ENCODE measurements at regions not wholly inside any gene's neighbourhood (a gene's known extent, or its start where the extent isn't known, plus 50 kb on each side); places are given as distances from the start of the nearest gene placed in this dataset.

DNA sequence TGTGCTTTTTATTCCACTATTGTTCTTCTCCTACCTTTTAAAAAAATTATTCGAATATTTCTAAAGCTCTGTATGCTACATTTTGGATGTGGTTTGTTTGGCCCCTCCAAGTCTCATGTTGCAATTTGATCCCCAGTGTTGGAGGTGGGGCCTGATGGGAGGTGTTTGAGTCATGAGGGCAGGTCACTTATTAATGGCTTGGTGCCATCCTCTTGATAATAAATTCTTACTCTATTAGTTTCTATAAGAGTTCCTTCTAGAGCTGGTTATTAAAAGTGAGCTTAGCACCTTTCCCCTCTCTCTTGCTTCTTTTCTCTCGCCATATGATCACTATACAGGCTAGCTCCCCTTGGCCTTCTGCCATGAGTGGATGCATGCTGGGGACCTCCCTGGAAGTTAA lies 445.6 kb upstream of the PDE3A start:
- no peak for DNase-seq

- no peak for DNase-seq
These were observed 444.0 kb upstream of the PDE3A start for GRCh38 chr12:19924360-19924759.

DNA sequence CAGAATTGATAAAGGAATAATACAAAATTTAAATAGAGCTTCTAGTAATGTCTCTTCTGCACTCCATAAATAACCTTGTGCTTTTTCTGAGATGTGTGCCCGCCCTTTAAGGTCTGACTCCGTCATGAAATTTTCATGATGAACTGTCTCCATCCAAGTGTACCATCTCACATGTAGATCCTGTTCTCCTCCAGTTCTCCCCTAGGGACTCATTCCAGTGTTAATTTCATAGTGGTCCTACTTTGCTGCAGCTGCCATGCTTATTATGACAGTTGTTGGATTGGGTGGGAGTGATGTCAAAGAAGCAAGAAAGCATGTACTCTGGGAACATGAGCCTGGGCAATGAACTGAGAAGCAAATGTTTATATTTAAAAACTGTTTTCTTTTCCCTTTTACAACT lies 442.5 kb upstream of the PDE3A start:
- DNase-seq = no peak

DNA sequence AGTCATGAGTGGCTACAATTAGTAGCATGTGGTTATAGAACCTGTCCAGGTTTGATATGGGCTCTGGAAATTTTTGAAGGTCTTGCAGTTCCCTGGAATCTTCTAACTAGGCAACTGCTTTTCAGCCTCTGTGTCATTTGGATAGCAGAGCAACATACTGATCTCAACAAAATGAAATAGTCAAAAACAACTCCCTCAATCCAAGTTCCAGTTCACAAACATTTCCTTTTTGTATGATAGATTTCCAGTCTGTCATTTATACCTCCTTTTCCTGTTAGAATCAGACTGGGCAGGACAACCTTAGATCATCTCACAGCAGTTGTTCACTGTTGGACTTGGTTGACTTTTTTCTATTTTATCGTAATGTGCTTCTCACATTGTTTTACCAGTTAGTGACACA lies 442.1 kb upstream of the PDE3A start:
- DNase-seq = no peak

GRCh38 chr12:19927661-19928060 lies 440.7 kb upstream of the PDE3A start:
- no peak for DNase-seq

- no peak for DNase-seq
These were observed 435.9 kb upstream of the PDE3A start for GRCh38 chr12:19932413-19932812.

DNA sequence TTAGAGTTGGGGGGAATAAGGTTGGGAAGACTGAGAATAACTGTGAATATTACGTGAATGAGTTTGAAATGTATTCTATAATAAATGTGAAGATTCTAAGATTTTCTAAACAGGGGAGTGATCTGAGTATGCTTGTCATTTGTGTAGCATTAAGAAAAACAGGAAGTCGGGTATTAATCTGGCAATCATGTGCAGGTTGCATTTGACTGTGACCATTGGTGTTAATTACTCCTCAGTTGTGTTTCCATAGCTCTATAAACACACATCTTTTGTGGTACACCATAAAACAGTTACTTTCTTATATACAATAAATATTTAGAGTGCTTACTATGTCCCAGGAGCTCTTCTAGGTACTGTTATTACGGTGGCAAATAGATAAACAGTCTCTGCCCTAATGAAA lies 434.4 kb upstream of the PDE3A start:
- DNase-seq = no peak

GRCh38 chr12:19937161-19937560 lies 431.2 kb upstream of the PDE3A start:
- no peak for DNase-seq

- no peak for DNase-seq
These were observed 430.3 kb upstream of the PDE3A start for GRCh38 chr12:19938031-19938430.

DNA sequence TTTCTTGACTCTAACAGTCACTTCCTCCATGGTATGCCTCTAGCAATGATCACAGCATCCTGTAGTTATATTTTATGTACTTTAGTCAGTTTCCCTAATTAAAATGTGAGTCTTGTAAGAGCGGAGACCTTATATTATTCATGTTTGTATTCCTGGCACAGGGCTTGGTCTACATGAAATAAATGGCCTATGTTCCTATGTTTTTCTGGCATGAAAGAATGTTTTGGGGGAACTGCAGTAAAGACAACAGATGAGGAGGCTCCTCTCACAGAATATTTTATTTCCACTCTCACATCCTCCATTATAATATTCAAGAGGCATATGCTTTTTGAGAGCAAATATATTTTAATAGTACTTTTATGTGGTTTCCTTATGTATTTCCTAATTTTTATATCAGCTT lies 429.8 kb upstream of the PDE3A start:
- no peak for DNase-seq

DNA sequence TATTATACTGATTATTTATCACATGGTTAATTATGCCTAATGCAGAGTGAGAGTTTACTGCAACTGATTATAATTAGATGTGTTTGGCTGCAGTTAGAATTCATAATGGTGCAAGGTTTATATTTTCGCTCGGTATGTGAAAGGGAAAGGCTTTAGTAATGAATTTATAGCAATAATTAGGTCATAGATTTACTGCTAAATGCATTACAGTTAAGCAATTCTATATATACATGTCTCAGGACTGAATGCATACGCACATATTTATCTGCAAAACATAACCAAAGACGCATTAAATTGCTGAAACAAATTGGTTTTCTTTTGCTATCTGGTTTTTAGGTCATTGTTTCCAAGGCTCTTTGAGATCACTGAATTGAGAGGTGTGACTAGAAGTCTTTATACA lies 428.1 kb upstream of the PDE3A start:
- DNase-seq = no peak

DNA sequence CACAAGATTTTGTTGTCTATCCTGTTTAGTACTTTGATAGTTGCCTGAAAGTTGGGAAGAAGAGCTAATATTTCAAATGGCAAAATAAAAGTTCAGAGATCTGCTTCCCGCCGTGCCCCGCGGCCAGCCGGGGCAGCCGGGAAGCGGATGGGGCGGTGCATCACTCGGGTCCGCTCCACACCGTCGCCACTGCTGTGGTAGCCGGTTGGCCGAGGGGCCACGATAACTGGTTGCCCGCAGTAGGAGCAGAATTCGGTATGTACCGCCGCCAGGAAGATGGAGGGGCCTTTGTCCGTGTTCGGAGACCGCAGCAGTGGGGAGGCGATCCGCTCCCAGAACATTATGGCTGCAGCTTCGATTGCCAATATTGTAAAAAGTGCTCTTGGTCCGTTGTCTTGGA lies 427.2 kb upstream of the PDE3A start:
- DNase-seq = no peak

- DNase-seq = no peak
These were observed 422.5 kb upstream of the PDE3A start for GRCh38 chr12:19945559-19946435.

GRCh38 chr12:19946550-19946949 lies 421.8 kb upstream of the PDE3A start:
- DNase-seq = no peak

DNA sequence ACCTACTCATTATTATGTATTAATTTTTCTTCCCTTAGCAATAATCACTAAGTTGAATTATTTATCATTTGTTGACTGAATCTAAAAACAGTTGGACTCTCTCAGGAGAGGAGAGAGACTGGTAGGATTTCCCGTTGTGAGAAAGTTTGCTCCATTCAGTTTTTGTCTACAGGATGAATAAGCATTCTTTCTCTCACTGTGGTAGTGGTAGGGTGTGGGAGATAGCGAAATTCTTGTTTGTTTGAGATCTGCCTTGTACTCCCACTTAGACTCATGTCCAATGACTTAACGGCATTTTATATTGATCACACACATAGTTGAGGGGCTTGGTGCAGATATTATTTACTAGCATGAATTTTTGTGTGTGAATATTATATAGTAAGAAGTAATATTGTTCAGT lies 421.0 kb upstream of the PDE3A start:
- no peak for DNase-seq

GRCh38 chr12:19951664-19952063 lies 416.7 kb upstream of the PDE3A start:
- DNase-seq = no peak

DNA sequence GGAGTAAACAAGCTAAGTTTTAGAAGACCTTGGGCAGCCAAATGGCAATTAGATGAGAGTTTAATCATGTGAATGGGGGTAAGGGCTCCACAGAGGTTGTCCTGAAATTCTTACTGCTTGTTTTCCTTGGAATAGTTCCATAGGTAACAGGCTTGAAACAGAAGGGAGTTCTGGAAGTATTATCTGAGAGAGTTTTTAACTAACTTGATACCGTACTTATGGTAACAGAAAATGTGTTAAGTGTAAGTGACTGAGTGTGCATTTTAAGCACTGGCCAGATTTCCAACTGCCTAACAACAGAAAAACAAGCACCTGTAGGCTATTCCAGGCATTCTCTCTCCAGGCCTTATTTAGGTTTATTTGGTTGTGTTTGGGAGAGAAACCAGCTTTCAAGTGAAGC lies 414.6 kb upstream of the PDE3A start:
- no peak for DNase-seq

GRCh38 chr12:19954163-19954562 lies 414.2 kb upstream of the PDE3A start:
- no peak for DNase-seq

GRCh38 chr12:19957308-19958125 lies 410.8 kb upstream of the PDE3A start:
- no peak for DNase-seq

DNA sequence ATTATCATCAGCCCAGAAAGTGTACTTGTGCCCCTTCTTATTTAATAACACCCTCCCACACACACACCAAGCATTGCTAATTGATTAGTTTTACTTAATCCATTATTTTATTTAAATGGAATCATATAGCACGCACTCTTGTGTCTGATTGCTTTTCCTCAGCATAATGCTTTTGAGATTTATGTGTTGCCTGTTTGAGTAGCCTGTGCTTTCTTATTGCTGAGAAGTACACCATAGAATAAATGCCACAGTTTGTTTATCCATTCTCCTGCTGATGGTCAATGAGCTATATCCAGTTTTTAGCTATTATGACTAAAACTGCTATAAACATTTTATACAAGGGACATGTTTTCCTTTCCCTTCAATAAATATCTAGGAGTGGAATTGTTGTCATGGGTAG lies 409.9 kb upstream of the PDE3A start:
- DNase-seq = no peak

- DNase-seq = no peak
These were observed 409.0 kb upstream of the PDE3A start for GRCh38 chr12:19959353-19959752.

DNA sequence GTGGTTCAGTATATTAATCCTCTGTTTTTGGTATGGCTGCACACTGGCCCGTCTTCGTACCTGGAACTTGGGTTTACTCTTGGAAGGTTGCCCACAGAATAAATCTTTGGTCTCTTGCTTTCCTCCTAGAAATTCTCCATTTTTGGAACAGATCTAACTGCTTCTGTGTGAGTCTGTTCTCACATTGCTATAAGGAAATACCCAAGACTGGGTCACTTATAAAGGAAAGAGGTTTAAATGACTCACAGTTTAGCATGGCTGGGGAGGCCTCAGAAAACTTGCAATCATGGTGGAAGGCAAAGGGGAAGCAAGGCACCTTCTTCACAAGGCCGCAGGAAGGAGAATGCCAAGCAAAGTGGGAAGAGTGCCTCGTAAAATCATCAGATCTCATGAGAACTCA lies 407.8 kb upstream of the PDE3A start:
- DNase-seq = no peak

DNA sequence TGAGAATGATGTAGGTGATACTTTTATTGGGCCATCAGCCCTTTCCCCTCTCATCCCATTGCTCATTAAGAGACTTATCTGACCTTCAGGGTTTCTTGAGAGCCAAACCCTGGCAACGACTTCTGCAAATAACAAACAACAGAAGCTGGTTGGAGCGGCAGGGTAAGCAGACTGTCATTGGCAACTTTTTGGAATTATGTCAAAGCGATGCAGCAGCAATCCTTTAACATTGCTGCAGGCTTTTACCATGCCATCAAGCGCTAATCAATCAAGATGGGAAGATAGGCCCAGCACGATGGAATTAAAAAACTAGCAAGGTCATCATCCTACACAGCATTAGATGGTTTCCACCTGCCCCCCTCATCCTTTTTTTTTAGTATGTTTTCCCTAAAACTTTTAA lies 406.1 kb upstream of the PDE3A start:
- DNase-seq = no peak

- DNase-seq = no peak
These were observed 404.4 kb upstream of the PDE3A start for GRCh38 chr12:19963972-19964371.
